ENCODE measurements at regions not wholly inside any gene's neighbourhood (a gene's known extent, or its start where the extent isn't known, plus 50 kb on each side); places are given as distances from the start of the nearest gene placed in this dataset.
A peak's percentile ranks its signal among the peaks of the same experiment; 100 is the strongest.

DNA sequence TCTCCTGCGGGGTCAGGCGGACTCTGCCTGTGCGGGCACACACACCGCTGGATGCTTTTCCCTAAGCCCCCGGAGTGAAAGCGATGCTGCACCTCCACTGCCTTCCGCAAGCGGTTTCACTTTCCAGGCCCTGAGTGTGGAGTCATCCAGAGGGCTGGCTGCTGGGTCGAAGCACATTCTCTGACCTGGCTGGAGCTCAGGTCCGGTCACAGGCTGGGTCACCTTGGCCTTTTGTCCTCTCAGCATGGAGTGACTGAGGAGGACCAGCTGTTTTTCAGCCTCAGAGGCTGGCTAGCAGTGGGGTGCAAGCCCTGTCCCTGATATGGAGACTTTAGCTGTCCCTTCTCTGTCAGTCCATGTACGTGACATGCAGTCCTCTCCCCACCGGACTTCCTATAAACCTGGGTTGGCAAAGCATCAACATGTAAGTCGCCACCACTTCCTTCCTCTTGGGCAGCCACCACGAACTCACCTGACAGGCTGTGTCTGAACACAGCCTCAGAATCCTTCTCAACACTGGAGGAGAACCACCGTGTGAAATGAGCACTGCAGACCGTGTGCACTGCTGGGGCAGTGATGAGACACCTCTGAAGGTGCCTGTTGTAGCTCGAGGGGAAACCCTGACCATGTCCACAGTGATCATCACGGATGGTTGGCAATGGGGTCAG, 51.3 kb downstream of the GADD45G start:
- no peak for DNase-seq (ENCODE audit: low spot score)

DNA sequence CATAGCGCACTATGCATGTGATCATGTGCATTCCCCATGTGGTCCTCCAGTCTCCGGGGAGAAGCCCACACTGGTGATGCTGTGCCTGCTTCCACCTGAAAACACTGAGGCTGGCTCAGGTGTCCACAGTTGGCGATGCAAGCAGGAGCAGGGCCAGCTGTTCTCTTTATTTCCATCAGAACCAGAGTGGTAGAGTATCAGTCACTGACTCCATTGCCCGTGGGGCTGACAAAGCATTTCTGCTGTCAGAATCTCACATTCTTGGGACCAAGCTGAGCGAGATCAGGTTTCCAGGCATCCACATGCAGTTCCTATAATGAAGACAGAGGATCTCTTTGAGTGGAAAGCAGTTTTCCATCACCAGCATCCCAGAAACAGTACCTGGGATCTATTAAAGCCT, 52.5 kb downstream of the GADD45G start:
- DNase-seq (ENCODE audit: low spot score): no peak

DNA sequence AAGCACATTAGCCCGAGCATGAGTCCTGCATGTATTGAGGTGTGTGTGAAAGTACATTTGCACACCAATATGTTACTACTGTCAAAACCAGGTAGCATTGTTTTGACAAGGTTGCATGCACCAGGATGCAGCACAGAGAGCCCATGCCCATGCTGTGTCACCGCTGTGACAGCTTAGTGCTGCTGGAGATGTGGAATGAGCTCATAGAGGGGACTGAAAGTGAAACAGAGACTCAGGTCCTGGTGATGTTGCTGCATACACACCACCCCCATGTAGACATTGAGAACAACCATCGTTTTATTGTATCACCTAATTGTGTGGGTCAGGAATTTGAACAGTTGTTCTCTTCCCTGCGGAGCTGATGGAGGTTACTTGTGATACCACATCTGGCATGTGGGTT, 53.0 kb downstream of the GADD45G start:
- DNase-seq (ENCODE audit: low spot score): no peak

DNA sequence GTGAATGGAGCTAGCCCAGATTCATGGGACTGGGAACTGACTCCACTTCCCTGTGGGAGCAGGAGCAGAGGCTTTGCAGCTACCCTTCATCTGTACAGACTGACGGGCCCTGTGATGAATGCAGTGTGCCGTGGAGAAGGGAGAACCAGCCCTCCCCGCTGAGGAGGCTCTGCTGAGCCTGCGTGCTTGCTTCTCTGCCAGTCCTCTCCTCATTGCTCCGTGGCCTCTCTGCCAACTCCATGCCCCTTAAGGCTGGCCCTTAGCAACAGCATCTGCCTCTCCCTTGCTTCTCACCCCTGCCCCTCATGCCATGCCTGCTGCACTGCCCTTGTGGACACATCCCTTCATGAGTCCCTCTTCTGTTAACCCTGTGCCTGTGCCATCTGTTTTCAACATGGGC, 53.6 kb downstream of the GADD45G start:
- DNase-seq (ENCODE audit: low spot score): no peak

DNA sequence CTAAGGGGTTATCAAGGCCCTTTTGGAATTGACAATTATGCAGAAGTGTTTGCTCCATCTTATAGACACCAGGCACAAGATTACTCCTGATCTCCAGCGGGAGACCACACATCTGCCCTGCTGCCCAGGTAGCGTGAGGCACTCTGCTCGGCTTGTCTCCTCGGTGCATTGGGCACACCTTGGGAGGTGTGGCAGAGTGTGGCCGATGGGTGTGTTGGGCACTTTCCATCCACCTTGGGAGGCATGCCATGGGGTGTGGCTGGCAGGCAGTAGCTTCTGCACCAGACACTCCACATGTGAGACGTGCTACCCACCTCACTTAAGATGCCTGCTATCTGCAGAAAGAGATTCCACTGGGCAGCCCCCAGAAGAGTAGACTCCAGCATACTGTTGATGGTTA, 54.1 kb downstream of the GADD45G start:
- no peak for DNase-seq (ENCODE audit: low spot score)

DNA sequence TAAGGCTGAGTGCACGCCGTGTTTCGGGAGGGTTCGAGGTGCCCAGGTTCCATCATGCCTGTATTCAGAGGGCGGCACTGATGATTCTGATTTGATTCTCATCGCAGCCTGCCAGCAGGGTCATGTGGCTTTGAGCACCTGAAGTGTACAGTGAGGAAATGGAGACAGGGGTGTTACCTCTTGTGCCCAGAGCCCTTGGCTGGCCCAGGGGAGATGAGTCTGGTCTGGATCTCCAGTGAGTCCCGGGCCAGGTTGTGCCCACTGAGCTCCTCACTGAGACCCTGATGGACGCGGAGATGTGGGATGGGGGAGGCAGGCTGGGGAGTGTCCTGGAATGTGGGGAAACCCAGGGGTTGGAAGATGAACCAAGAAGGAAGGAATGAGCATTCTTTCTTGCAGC, 54.7 kb downstream of the GADD45G start:
- DNase-seq (ENCODE audit: low spot score): no peak

DNA sequence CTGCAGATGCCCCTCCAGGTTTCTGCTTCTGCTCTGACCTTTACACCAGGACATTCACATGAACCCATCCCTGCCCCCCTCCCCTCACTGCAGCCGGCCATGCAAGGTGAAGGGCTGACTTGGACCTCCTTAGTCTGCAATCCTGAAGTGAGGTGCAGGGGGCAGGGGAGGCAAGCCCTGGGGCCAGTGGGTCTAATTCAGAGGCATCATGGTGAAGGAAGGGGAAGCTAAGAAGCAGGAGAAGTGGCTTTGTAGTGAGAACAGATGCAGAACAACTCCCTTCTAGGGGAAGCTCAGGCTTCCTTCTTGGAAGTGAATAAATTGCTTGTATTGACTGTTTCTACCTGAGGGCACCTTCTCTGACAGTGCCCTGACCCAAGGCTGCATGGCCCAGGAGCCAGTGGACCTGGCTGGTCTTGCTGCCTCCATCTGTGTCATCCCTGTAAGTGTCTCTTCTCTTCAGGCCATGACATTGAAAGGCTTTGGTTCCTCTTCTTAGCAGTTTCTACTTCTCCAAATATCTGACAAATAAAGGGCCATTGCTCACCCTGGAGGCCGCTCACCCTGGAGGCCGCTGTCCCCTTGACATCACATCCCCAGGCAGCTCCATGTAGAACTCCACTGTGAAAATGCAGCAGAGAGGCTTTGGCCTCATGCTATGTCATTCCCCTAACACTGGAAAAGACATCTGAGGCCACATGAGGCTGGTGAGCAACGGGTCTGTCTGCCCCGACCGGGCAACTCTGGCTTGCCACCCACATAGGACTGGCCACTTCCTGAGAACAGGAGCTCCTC, 55.3 kb downstream of the GADD45G start:
- no peak for DNase-seq (ENCODE audit: low spot score)

DNA sequence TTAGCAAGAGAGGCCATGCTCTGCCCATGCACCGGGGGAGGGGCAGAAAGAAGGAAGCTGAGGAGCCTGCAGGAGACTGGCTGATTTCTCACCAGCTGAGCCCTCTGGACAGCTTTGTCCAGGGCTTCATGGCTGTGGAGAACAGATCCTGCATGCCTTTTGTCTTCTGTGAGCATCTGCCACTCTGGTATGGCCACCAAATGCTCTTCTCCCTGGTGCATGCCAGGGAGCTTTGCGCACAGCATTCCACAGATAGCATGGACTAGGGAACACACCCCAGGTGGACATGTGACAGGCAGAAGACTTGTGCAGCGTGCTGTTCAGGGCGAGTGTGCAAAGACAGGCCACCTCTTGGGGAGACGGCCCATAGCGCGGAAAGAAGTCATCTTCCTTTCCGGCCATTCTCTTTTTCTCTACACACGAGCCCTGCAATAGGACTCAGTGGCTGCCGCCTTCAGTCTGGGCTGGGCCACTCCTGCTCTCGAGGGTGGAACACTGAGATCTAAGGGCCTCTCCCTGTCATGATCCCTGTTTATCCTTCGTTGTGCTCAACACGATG, 56.7 kb downstream of the GADD45G start:
- DNase-seq (ENCODE audit: low spot score): no peak

DNA sequence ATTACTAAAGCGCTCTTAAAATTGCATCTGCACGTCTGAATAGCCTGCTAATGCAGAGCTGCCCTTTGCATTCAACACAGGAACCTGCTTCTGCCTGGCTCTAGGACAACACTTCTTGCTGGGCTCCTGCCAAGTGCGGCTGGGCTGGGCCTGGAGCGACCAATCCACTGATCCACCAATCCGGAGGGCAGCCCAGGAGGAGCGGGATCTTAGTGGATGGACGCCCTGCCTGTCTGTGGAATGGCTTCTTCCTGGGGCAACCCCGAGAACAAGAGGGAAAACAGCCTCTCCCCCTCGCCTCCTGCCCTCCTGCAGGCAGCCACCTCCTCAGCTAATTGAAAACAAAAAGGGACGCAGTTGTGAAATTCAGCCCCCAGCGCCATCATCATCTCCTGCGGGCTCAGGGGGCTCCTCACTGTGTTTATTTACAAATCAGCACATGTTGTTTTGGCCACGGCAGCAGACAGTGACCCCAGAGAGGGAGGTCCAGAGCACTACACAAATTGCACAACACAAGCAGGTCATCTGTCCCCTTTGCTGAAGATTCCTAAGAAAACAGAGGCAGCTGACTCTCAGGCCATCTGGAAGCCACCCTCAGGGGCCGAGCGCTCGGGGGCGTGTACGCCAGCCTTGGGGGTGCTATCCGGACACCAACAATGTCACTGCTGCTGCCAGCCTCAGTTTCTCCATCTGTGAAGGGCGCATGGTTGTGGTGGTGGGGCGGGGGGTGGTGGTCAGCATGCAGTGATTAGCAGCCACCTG, 57.3 kb downstream of the GADD45G start:
- peak; percentile 95 for DNase-seq (ENCODE audit: low spot score)

DNA sequence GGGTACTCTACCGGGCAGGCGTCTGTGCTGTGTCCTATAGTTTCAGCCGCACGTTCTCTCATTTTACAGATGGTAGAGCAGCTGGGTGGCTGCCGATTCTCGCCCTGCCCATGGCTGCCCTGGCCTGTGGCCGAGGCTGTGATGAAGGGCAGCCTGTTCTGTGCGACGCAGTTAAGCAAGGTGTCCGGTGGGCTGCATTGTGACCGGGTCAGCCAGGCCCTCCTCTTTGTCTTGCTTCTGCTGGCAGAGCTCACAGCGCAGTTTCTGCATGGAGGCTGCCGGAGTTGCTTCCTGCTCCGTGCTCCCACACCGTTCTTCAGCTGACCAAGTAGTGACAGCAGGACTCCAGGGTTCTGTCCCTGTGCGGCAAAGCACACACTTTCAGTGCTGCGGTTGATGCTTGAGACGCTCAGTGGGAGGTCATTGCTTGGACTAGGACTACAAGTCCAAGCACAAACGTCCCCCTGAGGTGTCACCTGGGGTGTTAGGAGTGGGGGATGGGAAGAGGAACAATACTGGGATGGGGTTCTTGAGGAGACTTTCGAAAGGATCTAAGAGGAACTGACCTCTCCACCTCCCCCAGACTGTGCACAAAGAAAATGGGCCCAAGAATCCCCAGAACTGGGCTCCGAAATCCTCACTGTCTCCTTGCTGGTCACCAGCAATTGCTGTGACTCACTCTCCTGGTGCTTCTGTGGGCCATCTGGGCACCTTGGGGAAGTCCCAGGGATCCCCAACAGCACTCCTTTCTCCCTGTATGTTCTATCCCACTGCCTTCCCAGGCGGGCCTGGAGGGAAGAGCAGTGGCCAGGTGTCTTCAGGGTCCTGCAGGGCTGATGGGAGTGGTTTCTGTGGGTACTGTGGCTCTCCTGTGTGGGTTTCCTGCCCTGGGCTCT, 58.2 kb downstream of the GADD45G start:
- no peak for DNase-seq (ENCODE audit: low spot score)

DNA sequence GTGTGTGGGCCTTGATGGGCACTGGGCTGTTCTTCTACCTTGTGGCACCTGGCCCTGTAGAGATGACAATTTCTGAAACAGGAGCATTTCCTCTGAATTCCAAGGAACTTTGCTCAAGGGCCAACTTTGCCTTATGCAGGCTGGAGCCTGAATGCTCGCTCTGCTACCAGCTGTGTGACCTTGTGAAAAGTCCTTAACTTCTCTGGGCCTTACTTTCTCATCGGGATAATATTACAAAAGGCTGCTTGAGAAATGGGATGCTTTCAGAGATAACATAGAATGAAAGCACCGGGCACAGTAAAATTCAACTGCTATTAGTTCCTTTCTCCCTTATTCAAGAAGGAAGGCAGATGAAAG, 58.8 kb downstream of the GADD45G start:
- no peak for DNase-seq (ENCODE audit: low spot score)

DNA sequence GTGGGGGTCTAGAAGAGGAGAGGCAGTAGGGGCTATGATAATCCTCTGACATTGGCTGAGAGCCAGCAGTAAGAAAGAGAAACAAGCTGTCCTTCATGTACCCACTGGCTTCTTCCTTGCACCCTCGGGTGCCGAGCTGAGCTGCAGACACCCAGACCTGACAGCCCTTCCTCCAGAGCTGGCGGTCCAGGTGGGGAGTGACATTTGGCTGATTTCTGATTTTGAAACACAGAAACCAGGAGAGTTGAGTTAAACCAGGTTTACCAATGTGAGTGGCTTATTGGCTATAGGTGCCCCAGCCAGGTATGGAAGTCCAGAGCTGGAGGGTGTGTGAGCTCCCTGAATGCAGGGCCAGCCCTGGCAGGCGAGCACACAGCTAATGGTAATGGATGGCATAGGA, 59.2 kb downstream of the GADD45G start:
- DNase-seq (ENCODE audit: low spot score): no peak

DNA sequence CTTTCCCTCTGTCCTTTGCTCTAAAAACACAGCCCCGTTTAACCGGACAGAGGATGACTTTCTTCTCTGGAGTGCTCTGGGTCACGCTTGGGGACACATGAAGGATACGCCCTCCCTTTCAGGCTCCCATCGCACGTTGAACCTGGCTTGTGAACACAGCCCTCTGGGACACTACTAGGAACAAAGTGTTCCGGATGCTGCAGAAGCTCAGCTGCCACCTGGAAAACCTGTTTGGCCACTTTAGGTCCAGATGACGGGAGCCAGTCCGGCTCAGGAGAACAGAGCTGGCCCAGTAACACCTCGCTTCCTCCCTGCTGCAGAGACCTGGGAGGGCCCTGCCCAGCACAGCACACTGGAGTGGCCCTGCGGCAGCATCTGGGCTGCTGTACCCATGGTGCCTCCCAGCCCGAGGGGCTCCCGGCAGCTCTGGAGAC, 60.1 kb downstream of the GADD45G start:
- no peak for DNase-seq (ENCODE audit: low spot score)

DNA sequence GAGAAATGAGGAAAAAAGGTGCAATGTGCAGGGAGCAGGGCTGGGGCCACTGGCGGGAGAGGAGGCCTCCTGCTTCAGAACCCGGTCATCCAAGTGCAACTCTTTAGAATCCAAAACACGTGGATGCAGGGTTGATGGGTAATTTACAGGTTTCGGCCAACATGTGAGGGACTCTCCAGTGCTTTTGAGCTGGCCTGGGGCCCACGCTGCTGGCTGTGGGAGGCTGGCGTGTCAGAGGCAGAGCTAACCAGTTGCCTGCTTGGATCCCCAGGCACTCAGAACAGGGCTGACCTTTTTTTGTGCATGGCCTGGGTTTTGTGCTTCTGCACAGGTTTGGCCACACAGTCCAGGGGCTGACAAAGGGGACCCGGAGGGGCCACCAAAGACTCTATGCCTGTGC, 61.6 kb downstream of the GADD45G start:
- no peak for DNase-seq (ENCODE audit: low spot score)

DNA sequence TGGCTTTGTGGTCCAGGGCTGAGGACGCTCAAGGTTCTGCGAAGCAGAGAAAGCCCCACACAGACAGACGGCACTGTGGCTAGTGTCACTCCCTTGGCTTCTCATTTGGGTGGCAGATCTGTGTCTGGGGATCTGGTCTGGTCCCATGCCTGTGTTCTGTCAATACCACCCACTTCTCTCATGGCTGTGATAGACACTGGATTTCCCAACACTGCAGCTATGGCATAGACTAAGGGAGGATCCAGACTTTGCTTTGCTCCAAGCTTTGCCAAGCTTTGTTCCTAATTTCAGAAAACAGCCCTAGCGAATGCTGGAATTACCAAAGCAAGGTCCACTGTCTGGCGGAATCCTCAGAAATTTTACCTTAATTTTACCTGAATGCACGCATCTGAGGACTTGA, 62.1 kb downstream of the GADD45G start:
- no peak for DNase-seq (ENCODE audit: low spot score)

DNA sequence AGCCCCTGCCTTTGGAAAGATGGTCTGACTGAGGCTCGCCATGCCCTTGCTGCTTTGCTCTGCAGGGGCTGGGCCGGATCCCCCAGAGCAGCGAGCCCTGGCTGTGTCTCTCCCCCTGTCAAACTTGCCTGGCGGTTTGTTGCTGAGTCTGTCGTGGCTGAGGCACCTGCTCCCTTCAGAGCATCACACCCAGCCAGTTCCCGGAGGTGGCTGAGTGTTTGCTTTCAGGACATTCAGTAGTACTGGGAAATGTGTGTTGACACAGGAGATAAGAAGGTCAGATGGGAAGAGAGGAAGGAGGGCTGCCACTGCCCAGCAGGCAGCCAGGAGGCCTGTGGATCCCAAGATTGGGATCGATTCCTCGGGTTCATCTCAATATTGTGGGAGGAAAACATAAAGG, 62.9 kb downstream of the GADD45G start:
- DNase-seq (ENCODE audit: low spot score): no peak

DNA sequence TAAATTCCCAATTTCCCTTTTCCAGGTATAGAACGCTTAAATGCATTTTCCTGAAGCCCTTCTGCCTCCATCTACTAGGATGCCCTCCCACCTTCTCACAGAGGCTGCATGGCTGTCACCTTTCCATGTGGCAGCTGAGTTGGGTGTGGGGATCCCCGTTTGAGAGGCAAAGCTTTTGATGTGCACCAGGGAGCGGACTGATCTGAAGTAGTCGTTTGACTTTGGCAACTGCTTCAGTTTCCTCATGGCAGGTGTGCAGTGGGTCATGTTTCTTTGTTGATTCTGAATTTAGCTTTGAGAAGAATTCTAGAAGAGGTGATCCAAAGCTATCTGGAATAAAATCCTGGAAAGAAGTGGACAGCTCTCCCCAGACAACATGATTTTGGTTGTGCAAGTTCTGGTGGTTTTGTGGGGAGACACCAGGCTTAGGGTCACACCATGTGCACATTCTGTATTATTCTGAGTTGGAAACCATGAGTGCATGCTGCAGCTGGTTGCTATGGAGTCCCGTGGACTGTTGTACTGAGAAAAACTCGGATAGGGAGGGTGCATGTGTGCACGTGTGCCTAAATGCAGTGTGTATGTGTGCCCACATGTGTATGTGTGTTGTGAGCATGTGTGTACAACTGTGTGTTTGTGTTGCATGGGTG, 63.5 kb downstream of the GADD45G start:
- no peak for DNase-seq (ENCODE audit: low spot score)

DNA sequence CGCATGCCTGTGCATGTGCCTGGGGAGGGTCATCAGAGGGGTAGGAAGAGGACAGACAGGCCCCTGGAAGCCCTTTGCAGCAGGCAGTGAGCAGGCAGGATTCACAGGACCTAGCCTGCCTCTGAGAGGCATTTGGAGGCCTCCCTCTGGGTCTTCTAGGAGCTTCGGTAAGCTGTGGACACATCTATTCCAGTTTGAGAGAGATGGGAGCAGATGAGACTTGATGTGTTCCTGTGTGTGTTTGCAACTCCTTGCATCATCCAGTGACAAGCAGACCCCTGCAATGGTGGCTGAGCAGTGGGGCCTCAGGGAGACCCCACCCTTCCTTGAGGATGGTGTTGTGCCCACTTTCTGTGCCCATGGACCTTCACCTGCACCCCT, 64.0 kb downstream of the GADD45G start:
- DNase-seq (ENCODE audit: low spot score): no peak

DNA sequence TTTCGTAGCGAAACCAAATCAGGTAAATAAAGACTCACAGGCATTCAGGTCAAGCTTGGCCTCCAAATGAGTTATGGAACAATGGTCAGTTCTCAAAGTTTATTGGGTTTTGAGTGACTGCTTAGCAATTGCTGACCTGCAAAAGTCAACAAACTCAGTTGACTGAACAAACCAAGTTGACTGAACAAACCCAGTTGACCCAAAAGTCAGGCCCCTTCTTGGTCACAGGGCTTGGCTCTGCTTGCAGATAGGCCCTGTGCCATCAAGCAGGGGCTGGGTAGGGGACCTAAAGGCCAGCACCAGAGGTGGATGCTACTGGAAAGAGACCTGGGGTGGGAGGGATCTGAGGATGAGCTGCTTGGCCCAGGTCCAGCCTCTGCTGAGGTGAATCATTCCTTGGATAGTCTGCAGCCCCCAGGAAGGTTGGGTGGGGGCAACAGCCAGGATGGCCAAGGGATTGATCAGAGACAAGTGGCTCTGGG, 64.6 kb downstream of the GADD45G start:
- DNase-seq (ENCODE audit: low spot score): no peak

DNA sequence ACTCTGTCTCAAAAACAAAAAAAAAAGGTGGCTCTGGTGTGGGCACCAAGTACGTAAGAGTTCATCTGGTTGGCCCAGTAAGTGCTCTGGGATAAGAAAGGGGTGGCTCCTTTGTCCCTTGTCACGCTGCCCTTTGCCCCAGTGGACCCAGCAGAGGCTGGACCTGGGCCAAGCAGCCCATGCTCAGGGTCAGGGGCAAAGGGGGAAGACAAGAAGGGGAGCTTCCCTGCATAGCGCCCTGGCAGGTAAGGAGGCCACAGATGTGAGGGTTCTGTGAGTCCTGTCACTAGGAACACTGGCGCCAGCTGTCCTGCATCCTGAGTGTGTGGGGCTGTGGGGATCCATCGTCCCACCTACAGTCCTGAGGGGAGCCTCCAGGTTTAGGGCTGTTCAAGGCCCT, 65.3 kb downstream of the GADD45G start:
- DNase-seq (ENCODE audit: low spot score): no peak

DNA sequence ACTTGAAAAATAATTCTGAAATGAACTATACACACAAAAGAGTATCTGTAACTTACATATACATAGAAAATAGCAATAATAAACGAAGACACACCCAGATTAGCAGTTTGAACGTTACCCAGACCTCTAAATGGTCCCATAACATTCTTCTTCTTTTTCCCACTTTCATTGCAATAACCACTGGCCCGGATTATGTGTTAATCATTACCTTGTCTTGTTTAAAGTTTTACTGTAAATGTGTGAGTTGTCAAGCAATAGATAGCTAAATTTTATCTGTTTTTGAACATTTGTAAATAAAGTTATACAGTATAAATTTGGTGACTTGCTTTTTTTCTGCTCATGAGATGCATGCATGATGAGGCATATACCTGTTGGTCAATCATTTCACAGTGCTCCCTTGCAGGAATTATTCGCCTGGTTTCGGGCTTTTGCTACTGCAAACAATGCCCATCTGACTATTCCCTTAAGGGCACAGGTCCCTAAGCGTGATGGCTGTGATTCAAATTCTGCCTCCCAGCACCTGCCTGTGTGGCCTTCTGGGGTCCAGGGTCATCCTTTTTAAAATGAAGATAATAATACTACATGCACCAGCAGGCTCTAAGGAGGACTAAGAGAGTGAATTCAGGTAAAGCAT, 66.1 kb downstream of the GADD45G start:
- no peak for DNase-seq (ENCODE audit: low spot score)

Measured in D341Med (cell line).